ENCODE measurements at regions not wholly inside any gene's neighbourhood (a gene's known extent, or its start where the extent isn't known, plus 50 kb on each side); places are given as distances from the start of the nearest gene placed in this dataset.

DNA sequence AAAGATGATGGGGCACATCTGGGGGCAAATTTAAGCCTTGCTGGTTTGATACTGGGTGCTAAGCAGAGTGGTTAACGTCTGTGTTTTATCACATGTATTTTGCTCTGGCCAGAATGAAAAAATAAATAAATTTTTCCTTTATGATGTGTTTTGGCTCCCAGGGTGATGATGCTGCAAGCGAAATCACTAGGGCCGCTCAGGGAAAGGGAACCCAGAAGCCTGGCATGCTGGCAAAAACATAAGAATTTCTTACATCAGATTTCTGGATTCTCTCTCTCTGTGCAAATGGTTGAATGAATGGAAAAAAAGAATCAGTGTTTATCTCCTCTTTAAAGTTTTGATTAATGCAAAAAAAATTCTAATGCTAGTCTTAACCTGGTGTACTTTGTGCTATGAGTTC is 1975.2 kb upstream of the C9orf72 start:
- no peaks in the 10 kb centered on the region for H3K36me3 ChIP-seq (ENCODE audit: control insufficient read depth in 1 of 2, insufficient read depth in 2 of 2, low read length in 2 of 2)
- H2BK5ac ChIP-seq (ENCODE audit: low read depth, low read length, poor library complexity) = no peak overlapping the region
- H3K4ac ChIP-seq (ENCODE audit: low read depth, low read length) = no peak overlapping the region
- no CpG with 5 or more reads among the region's 3 CpGs for whole genome bisulfite sequencing (ENCODE audit: extremely low coverage, insufficient coverage, insufficient read length)
- H2BK120ac ChIP-seq (ENCODE audit: insufficient read depth, low read length, poor library complexity) = peak overlapping the region; percentile 43
- no peaks in the 10 kb centered on the region for H3K79me2 ChIP-seq (ENCODE audit: control insufficient read depth, insufficient read depth, low read length, poor library complexity)
- no peak overlapping the region for H4K12ac ChIP-seq (ENCODE audit: low read depth, low read length)
- no peak overlapping the region for H3K14ac ChIP-seq (ENCODE audit: low read length)
- H2AK5ac ChIP-seq (ENCODE audit: low read length) = no peak overlapping the region
- no peak overlapping the region for H3K9ac ChIP-seq (ENCODE audit: low read length)
- no peak overlapping the region for H2BK12ac ChIP-seq (ENCODE audit: low read length)
- no peak for DNase-seq
- H3K4me1 ChIP-seq (ENCODE audit: control insufficient read depth in 1 of 2, insufficient read depth in 2 of 2, low read length in 2 of 2) = peaks cover 0 to 4% of the 10 kb centered on the region in 2 experiments
- no peak overlapping the region for H3K27ac ChIP-seq (ENCODE audit: low read depth, low read length)
- H3K18ac ChIP-seq (ENCODE audit: low read length) = no peak overlapping the region
- H3K23ac ChIP-seq (ENCODE audit: low read length) = no peak overlapping the region
- H3K4me2 ChIP-seq (ENCODE audit: low read length) = no peak overlapping the region
- peaks cover 10% of the 10 kb centered on the region for H3K79me1 ChIP-seq (ENCODE audit: low read length)
- H2AFZ ChIP-seq (ENCODE audit: insufficient read depth, low read length, poor library complexity) = no peak overlapping the region
- no peak overlapping the region for H3K4me3 ChIP-seq (ENCODE audit: low read depth, low read length)
- H4K91ac ChIP-seq (ENCODE audit: low read depth, low read length) = peak overlapping the region; percentile 42
- no peak overlapping the region for H4K8ac ChIP-seq (ENCODE audit: low read depth, low read length)
- H3K27me3 ChIP-seq (ENCODE audit: insufficient read depth, low read length) = no peaks in the 10 kb centered on the region
- H3K9me3 ChIP-seq (ENCODE audit: insufficient read depth, low read depth, low read length) = no peaks in the 10 kb centered on the region

DNA sequence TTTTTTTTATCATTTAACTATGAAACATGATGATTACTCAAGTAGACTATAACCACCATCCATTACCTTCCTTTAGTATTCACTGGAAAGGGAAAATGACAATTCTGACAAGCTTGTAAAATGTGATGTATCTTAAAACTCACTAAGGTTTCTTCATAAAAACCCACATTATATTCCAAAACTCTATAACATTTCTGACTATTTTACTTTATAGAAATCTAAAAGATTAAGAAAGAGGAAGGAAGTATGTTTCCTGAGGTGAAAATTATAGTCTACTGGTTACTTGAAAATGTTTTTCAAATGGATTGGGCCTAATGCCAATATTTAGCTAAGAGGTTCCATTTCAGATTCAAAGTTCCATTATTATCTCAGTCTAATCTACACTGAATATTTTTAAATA is 1982.2 kb upstream of the C9orf72 start:
- no peak overlapping the region for H2BK120ac ChIP-seq (ENCODE audit: insufficient read depth, low read length, poor library complexity)
- DNase-seq = no peak
- H2AK5ac ChIP-seq (ENCODE audit: low read length) = no peak overlapping the region

DNA sequence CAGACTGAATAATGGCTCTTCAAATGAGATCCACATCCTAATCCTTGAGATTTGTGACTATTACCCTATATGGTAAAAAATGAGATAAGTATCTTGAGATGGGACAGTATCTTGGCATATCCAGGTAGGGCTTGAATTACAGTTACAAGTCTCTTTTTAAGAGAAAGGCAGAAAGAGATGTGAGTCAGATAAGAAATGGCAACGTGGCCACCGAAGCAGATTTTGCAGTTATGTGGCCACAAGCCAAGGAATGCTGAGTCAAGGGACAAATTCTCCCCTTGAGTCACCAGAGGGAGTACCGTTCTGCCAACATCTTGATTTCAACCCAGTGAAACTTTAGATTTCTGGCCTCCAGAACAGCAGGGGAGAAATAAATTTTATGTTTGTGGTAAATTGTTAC is 1983.0 kb upstream of the C9orf72 start:
- Histone ChIP-seq H3K4ac (ENCODE audit: low read depth, low read length) (no peak overlapping the region), H2AFZ (ENCODE audit: insufficient read depth, low read length, poor library complexity) (no peak overlapping the region), H3K9me3 (ENCODE audit: insufficient read depth, low read depth, low read length) (peaks cover 2% of the 10 kb centered on the region), H3K4me3 (ENCODE audit: low read depth, low read length) (no peak overlapping the region), H4K91ac (ENCODE audit: low read depth, low read length) (no peak overlapping the region), H3K14ac (ENCODE audit: low read length) (no peak overlapping the region), H3K9ac (ENCODE audit: low read length) (no peak overlapping the region), H4K12ac (ENCODE audit: low read depth, low read length) (no peak overlapping the region), H2AK5ac (ENCODE audit: low read length) (no peak overlapping the region), H2BK120ac (ENCODE audit: insufficient read depth, low read length, poor library complexity) (no peak overlapping the region), H3K36me3 (ENCODE audit: control insufficient read depth in 1 of 2, insufficient read depth in 2 of 2, low read length in 2 of 2) (no peaks in the 10 kb centered on the region), H4K8ac (ENCODE audit: low read depth, low read length) (no peak overlapping the region), H3K27ac (ENCODE audit: low read depth, low read length) (no peak overlapping the region), H3K27me3 (ENCODE audit: insufficient read depth, low read length) (no peaks in the 10 kb centered on the region), H2BK5ac (ENCODE audit: low read depth, low read length, poor library complexity) (no peak overlapping the region), H3K4me1 (ENCODE audit: control insufficient read depth in 1 of 2, insufficient read depth in 2 of 2, low read length in 2 of 2) (no peaks in the 10 kb centered on the region), H2BK12ac (ENCODE audit: low read length) (no peak overlapping the region), H3K79me2 (ENCODE audit: control insufficient read depth, insufficient read depth, low read length, poor library complexity) (no peaks in the 10 kb centered on the region), H3K79me1 (ENCODE audit: low read length) (peaks cover 2% of the 10 kb centered on the region), H3K23ac (ENCODE audit: low read length) (no peak overlapping the region), H3K18ac (ENCODE audit: low read length) (no peak overlapping the region), H3K4me2 (ENCODE audit: low read length) (no peak overlapping the region)
- DNase-seq = peak in 1 of 2 donors; percentile 20
- no CpG with 5 or more reads among the region's 3 CpGs for whole genome bisulfite sequencing (ENCODE audit: extremely low coverage, insufficient coverage, insufficient read length)

More for the DNA sequence above, 1982.2 kb upstream of the C9orf72 start:
- Histone ChIP-seq H2BK5ac (ENCODE audit: low read depth, low read length, poor library complexity) (no peak overlapping the region), H2BK12ac (ENCODE audit: low read length) (no peak overlapping the region), H3K4me1 (ENCODE audit: control insufficient read depth in 1 of 2, insufficient read depth in 2 of 2, low read length in 2 of 2) (no peaks in the 10 kb centered on the region), H4K12ac (ENCODE audit: low read depth, low read length) (no peak overlapping the region), H3K4me2 (ENCODE audit: low read length) (no peak overlapping the region), H3K27ac (ENCODE audit: low read depth, low read length) (no peak overlapping the region), H3K79me2 (ENCODE audit: control insufficient read depth, insufficient read depth, low read length, poor library complexity) (no peaks in the 10 kb centered on the region), H3K36me3 (ENCODE audit: control insufficient read depth in 1 of 2, insufficient read depth in 2 of 2, low read length in 2 of 2) (no peaks in the 10 kb centered on the region), H3K9me3 (ENCODE audit: insufficient read depth, low read depth, low read length) (peaks cover 2% of the 10 kb centered on the region), H4K8ac (ENCODE audit: low read depth, low read length) (no peak overlapping the region), H3K23ac (ENCODE audit: low read length) (no peak overlapping the region), H3K18ac (ENCODE audit: low read length) (no peak overlapping the region), H3K27me3 (ENCODE audit: insufficient read depth, low read length) (no peaks in the 10 kb centered on the region), H2AFZ (ENCODE audit: insufficient read depth, low read length, poor library complexity) (no peak overlapping the region), H3K9ac (ENCODE audit: low read length) (no peak overlapping the region), H4K91ac (ENCODE audit: low read depth, low read length) (no peak overlapping the region), H3K4me3 (ENCODE audit: low read depth, low read length) (no peak overlapping the region), H3K14ac (ENCODE audit: low read length) (no peak overlapping the region), H3K79me1 (ENCODE audit: low read length) (peaks cover 4% of the 10 kb centered on the region), H3K4ac (ENCODE audit: low read depth, low read length) (no peak overlapping the region)

DNA sequence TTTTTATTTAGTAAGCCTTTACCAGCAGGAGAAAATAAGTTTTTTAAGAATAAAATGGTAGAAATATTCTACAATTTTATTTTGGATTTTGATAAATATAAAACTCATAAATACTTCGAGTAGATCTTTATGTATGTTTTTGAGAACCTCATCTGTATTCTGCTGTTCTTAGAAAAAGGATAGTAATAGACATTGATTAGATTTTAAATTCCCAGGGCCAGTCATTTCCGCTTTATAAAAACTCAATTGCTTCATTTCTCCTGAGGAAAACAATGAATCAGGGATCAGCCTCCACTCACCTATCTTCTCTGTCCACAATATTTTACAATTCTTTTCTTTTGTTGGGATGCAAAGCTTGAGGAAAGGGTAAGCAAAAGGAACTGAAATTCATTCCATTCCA is 1983.5 kb upstream of the C9orf72 start:
- Histone ChIP-seq H3K23ac (ENCODE audit: low read length) (no peak overlapping the region), H2BK12ac (ENCODE audit: low read length) (no peak overlapping the region), H3K4me3 (ENCODE audit: low read depth, low read length) (no peak overlapping the region), H2BK120ac (ENCODE audit: insufficient read depth, low read length, poor library complexity) (no peak overlapping the region), H2BK5ac (ENCODE audit: low read depth, low read length, poor library complexity) (no peak overlapping the region), H3K27ac (ENCODE audit: low read depth, low read length) (no peak overlapping the region), H3K36me3 (ENCODE audit: control insufficient read depth in 1 of 2, insufficient read depth in 2 of 2, low read length in 2 of 2) (no peaks in the 10 kb centered on the region), H4K91ac (ENCODE audit: low read depth, low read length) (no peak overlapping the region), H4K8ac (ENCODE audit: low read depth, low read length) (no peak overlapping the region), H3K79me1 (ENCODE audit: low read length) (peaks cover 2% of the 10 kb centered on the region), H3K27me3 (ENCODE audit: insufficient read depth, low read length) (no peaks in the 10 kb centered on the region), H4K12ac (ENCODE audit: low read depth, low read length) (no peak overlapping the region), H3K4me2 (ENCODE audit: low read length) (no peak overlapping the region), H3K9ac (ENCODE audit: low read length) (no peak overlapping the region), H3K18ac (ENCODE audit: low read length) (no peak overlapping the region), H2AK5ac (ENCODE audit: low read length) (no peak overlapping the region), H3K14ac (ENCODE audit: low read length) (no peak overlapping the region), H3K9me3 (ENCODE audit: insufficient read depth, low read depth, low read length) (peaks cover 2% of the 10 kb centered on the region), H3K4ac (ENCODE audit: low read depth, low read length) (no peak overlapping the region), H3K4me1 (ENCODE audit: control insufficient read depth in 1 of 2, insufficient read depth in 2 of 2, low read length in 2 of 2) (no peaks in the 10 kb centered on the region), H2AFZ (ENCODE audit: insufficient read depth, low read length, poor library complexity) (no peak overlapping the region), H3K79me2 (ENCODE audit: control insufficient read depth, insufficient read depth, low read length, poor library complexity) (no peaks in the 10 kb centered on the region)
- DNase-seq = no peak
- WGBS (ENCODE audit: extremely low coverage, insufficient coverage, insufficient read length) = no CpG with 5 or more reads among the region's 2 CpGs
